ENCODE measurements at regions not wholly inside any gene's neighbourhood (a gene's known extent, or its start where the extent isn't known, plus 50 kb on each side); places are given as distances from the start of the nearest gene placed in this dataset.
A peak's percentile ranks its signal among the peaks of the same experiment; 100 is the strongest.

- no peak for FAIRE-seq
- TF ChIP-seq, protein P1, sequence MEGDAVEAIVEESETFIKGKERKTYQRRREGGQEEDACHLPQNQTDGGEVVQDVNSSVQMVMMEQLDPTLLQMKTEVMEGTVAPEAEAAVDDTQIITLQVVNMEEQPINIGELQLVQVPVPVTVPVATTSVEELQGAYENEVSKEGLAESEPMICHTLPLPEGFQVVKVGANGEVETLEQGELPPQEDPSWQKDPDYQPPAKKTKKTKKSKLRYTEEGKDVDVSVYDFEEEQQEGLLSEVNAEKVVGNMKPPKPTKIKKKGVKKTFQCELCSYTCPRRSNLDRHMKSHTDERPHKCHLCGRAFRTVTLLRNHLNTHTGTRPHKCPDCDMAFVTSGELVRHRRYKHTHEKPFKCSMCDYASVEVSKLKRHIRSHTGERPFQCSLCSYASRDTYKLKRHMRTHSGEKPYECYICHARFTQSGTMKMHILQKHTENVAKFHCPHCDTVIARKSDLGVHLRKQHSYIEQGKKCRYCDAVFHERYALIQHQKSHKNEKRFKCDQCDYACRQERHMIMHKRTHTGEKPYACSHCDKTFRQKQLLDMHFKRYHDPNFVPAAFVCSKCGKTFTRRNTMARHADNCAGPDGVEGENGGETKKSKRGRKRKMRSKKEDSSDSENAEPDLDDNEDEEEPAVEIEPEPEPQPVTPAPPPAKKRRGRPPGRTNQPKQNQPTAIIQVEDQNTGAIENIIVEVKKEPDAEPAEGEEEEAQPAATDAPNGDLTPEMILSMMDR (IDR thresholded peaks at IDR 0.05; ENCODE audit: insufficient read depth, missing control alignments): no peak
- no peak for DNase-seq (ENCODE audit: insufficient read length, low spot score)
Measured at GRCh38 chr18:24703316-24703715, 242.9 kb downstream of the HRH4 start.

- FAIRE-seq: no peak
- DNase-seq (ENCODE audit: insufficient read length, low spot score): no peak
- TF ChIP-seq, protein P1 (IDR thresholded peaks at IDR 0.05; ENCODE audit: insufficient read depth, missing control alignments): no peak
Measured at GRCh38 chr18:24704946-24705630, 244.7 kb downstream of the HRH4 start.

DNA sequence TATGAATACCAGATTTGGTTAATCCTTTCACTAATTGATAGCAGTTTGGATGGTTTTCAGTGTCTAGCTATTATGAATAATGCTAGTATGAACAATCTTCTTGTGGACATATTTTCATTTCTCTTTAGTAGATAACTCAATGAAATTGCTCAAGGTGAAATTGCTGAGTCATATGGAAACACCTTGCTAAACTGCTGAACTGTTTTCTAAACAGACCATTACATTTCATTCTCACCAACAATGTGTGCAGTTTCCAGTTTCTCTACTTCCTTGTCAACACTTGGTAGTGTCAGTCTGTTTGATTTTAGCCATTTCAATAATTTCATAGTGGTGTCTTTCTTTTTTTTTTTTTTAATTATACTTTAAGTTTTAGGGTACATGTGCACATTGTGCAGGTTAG is 250.0 kb downstream of the HRH4 start:
- TF ChIP-seq, protein P1 (IDR thresholded peaks at IDR 0.05; ENCODE audit: insufficient read depth, missing control alignments): no peak
- DNase-seq (ENCODE audit: insufficient read length, low spot score): no peak
- FAIRE-seq: no peak

DNA sequence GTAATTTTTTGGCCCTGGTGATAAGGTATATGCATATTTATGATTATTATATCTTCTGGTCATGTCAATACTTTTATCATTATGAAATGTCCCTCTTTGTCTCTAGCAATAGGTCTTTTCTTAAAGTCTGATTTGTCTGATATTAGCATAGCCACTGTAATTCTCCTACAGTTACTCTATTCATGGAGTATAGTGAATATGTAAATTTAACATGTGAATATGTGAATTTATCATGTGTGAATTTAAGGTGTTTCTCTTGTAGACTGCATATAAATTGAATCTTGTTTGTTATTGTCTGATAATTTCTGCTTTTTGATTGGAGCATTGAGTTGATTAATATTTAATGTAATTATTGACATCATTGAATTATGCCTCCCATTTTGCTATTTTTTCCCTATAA is 259.4 kb downstream of the HRH4 start:
- no peak for DNase-seq (ENCODE audit: insufficient read length, low spot score)
- FAIRE-seq: no peak

DNA sequence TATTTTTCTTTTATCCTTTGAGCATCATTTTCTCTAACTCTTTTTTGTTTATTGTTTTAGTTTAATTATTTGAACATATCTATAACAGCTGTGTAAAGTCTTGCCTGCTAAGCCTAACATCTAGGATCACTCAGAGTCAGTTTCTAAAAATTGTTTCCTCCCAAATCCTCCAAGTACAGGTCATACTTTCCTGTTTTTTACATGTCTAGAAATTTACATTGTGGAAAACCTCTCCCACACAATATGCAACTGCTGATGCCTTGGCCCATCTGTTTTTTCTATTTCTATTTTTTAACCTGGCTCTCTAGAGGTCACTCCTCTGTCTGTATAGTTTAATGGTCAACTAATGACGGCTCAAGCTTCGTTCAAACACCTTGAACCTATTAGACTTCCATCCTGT is 261.0 kb downstream of the HRH4 start:
- TF ChIP-seq, protein P1 (IDR thresholded peaks at IDR 0.05; ENCODE audit: insufficient read depth, missing control alignments): no peak
- no peak for FAIRE-seq
- no peak for DNase-seq (ENCODE audit: insufficient read length, low spot score)

More for the DNA sequence above, 259.4 kb downstream of the HRH4 start:
- TF ChIP-seq, protein P1 (IDR thresholded peaks at IDR 0.05; ENCODE audit: insufficient read depth, missing control alignments): no peak

DNA sequence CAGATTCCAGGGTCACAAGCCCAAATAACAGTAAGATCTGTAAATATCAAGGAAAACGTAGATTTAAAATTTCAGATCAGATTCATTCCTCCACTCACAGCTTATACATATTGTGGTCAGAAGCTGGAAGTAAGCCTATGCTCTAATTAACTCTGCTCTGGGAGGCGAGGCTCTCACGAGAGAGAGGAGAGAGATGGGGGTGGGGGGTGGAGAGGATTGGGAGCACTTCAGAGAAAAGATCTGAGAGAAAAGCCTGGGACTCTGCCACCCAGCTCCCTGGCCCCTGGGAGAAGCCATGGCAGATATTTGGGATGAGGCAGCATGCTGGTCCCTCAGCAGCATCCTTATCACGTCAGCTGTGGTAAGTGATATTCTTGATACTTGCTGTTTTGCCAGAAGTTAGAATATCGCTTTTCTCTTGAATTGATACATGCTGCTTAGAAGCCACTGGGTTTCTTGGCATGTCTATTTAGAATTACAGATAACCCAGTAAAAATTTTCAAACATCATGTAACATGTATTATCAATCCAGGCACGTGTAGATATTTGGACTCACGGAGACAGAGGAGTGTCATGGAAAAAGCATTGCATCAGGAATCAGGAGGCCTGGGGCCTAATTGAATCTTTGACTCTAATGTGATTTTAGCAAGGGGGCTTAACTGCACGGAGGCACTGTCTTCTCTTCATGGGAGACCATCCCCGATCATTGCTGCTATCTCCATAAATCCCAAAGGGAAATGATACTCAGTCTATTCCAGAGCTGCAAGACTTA is 265.4 kb downstream of the HRH4 start:
- TF ChIP-seq, protein P1 (IDR thresholded peaks at IDR 0.05; ENCODE audit: insufficient read depth, missing control alignments): no peak
- FAIRE-seq (peak; percentile 75), DNase-seq (ENCODE audit: insufficient read length, low spot score) (no peak)

All from D721Med (cell line).